GOT3 (cell line): ENCODE measurements at regions not wholly inside any gene's neighbourhood (a gene's known extent, or its start where the extent isn't known, plus 50 kb on each side); places are given as distances from the start of the nearest gene placed in this dataset.
"Not testable (repeated sequence)": the region's sequence is repeated elsewhere in the genome, so short reads cannot be mapped to it uniquely, and the experiment has no call there.

Source experiments
- DNase-seq: peaks from one replicate; lab custom pipeline; 2025; ENCODE audit warnings: mixed read lengths; lab: John Stamatoyannopoulos, UW

DNA sequence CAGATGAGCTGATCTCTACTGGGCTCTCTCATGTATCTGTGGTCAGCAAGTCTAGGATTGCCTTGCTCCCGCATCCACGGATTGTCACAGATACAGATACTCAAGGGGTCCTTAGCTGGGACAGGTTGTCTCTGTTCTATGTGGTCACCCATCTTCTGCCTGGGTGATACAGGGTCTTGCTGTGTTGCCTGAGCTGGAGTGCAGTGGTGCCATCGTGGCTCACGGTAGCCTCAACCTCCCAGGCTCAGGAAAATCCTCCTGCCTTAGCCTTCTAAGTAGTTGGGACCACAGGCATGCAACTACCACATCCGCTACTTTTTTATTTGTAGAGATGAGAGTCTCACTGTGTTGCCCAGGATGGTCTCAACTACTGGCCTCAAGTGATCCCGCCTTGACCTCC is 72.5 kb upstream of the ZNF217 start:
- no peak for DNase-seq

DNA sequence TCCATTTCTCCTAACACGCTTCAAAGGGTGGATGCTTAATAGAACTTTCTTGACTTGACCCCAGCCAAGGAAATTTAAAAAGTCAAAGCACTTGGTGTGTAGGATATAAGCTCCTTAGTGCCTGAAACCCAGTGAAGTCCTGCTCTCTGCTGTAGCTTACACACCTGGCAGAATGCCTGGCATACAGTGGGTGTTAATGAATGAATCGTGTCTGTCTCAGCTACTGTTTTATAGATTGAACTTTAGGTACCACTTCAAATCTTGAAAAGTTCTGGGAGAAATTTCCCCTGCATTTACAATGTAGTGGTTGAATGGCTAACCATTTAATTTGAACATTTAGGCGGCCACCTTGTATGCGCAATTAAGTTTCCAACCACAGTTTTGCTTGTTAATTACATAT is 70.5 kb upstream of the ZNF217 start:
- no peak for DNase-seq

DNA sequence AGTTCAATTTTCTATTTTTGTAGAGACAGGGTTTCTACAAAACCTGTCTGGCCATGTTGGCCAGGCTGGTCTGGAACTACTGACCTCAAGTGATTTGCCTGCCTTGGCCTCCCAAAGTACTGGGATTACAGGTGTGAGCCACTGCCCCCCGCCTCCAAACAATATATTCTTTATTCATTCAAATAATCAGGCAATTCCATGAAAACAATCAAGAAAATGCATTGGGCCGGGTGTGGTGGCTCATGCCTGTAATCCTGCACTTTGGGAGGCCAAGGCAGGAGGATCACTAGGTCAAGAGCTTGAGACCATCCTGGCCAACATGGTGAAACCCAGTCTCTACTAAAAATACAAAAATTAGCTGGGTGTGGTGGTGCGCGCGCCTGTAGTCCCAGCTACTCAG is 69.9 kb upstream of the ZNF217 start:
- not testable (repeated sequence) for DNase-seq

DNA sequence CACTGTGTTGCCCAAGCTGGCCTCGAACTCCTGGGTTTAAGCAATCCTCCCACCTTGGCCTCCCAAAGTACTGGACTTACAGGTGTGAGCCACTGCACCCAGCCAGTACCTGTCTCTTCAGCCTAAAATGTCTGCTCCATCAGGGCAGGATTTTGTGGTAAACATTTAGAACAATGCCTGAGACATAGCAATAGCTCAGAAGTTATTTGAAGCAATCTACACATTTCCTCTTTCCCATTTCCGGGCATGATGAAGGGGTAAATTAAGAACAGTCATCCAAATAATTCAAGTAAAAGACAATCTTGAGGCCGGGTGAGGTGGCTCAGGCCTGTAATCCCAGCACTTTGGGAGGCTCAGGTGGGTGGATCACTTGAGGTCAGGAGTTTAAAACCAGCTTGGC is 69.0 kb upstream of the ZNF217 start:
- DNase-seq: no peak

DNA sequence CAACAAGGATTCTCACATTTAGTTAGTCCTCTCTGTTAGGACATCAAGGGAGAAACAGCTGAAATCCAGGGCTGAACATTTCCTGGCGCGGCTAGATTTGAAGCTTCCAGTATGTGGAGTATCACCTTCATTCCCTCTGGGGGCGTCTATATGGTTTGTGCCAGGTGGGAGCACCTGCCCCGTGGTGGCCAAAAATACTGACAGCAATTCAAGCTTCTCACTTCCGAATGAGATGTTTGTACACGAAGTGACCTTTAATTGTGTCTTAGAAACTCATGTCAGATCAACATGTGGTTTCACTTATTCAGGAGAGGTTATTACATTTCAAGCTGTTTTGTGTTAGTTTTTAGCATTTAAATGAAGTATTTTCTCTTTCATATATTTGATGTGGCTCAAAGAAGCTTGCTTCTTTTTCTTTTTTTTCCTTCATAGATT is 67.3 kb upstream of the ZNF217 start:
- DNase-seq: no peak

DNA sequence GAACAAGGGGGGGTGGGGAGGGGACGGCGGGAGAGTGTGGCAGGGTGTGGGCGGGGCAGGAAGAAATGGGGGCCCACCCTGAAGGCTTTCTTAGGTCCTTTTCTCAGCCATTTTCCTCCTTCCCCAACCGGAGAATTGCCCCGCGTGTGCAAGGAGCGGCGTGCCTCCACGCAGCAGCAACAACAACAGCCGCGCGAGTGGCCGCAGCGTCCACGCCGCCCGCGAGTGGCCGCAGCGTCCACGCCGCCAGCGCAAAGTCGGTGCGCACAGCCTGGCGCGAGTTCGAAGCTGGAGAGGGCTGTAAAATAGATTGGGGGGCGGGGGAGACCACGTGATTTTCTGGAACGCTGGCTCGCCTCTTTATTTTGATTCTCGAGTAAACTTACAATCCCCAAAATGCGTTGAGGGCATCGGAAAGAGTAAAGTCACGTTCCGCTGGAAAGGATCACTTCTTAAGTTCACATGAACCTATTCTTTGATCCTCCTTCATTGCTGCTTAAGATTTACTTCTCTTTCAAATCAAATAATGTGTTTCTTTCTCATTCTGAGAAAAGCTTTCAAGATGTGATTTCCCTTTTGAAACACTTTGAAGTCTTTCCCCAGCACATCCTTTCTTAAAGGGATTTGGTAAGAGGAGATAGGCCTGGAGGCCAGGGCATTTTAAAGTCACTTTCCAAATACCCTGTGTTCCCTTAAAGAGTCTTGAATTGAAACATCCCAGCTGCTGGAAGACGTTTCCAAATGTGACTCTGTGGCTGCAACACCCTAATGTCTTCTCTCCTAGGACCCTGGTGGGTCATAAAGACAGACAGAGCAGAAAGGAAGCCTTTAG is 66.7 kb upstream of the ZNF217 start:
- DNase-seq: no peak

DNA sequence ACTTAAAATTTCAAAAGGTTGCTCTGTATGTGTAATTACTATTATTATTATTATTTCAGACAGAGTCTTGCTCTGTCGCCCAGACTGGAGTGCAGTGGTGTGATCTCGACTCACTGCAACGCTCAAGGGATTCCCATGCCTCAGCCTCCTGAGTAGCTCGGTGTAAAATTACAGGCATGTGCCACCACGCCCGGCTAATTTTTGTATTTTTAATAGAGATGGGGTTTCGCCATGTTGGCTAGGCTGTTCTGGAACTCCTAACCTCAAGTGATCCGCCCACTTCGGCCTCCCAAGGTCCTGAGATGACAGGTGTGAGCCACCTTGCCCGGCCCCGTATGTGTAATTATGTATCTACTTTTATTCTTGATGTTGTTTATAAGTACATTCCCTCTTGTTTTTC is 65.3 kb upstream of the ZNF217 start:
- DNase-seq: no peak

DNA sequence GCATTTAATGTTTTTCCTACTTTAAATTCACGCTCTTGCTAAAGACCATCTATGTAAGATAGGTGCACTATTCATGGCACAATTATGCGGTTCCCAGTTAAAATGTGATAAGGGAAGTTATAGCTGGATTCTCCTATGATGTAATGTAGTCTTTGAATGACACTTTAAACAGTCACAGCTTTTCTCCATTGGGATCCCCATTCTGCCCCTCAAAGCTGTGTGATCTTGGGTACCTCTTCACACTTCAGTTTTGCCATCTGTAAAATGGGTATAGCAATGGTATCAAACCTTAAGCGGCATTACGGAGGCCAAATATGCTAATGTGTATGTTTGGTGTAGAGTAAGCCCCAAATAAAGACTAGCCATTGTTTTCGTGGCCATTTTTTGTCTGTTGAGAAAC is 64.7 kb upstream of the ZNF217 start:
- DNase-seq: no peak

DNA sequence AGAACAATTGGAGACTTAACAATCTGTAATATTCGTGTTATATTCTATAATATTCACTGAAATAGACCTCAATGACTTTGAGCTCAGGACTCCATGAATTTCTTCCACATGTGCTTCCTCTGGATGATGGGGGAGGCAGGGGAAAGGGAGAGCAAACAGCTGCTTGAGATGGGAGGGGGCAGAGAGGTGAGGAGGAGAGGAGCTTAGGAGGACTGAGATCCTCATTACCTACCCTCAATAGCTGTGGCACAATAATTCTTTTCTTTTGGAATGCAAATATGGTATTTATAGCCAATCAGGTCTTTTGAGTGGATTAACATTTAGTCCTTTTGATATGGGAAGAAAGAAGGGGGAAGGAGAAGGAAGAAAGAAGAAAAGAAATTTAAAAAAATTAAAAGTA is 64.1 kb upstream of the ZNF217 start:
- no peak for DNase-seq

DNA sequence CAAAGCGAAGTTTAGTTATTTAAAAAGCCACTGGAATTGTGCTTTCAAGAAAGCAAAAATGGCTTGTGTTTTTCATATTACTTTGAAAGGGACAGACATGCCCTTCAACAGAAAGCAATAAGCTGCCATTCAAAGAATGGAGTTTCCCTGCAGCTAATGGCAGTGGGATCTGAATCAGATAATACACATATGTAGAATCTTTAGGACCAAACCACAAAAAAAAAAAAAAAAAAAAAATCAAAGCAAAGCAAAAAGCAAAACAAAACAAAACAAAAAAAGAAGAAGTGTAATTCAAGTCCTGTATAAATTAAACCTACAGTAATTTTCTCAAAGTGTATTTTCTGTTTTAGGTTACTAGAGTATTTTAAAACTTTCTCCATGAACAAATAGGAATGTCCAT is 63.6 kb upstream of the ZNF217 start:
- DNase-seq: no peak

DNA sequence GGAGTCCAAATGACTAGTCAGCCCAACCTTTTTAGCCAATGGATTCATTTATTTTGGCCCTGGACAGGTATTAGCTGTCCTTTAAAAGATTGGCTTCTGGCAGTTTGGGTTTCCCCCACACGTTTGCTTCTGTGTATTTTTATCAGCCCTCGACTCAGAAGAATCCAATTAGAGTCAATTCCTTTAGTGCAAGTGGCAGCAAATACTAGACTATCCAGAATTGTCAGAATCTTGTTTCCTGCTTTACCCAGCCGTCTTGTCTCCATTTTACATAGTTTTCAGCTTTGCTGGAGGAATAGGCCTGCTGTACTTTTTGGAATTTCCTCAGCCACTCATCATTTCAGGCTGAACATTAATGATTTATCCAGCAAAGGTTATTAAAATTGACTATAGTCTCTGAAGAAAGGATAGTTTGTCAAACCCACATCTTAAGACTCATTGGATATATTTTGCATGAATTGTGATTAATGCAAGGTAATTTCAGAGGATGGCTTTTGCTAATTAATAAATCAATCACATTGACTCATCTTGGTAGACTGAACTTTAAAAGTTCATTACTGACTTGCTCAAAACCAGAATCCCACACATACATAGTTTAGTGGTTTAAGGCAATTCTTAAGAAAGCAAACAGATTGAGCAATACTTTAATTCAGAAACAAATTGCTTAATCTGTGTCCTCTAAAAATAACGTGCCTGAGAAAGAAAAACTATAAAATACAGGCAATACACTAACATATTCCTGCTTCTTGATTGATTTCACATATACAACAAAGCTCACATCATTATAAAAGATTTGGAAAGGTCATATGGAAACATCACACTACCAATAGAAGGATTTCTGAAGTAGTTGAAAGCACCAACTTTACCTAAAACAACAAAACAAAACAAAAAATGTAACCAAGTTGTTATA is 62.9 kb upstream of the ZNF217 start:
- no peak for DNase-seq

DNA sequence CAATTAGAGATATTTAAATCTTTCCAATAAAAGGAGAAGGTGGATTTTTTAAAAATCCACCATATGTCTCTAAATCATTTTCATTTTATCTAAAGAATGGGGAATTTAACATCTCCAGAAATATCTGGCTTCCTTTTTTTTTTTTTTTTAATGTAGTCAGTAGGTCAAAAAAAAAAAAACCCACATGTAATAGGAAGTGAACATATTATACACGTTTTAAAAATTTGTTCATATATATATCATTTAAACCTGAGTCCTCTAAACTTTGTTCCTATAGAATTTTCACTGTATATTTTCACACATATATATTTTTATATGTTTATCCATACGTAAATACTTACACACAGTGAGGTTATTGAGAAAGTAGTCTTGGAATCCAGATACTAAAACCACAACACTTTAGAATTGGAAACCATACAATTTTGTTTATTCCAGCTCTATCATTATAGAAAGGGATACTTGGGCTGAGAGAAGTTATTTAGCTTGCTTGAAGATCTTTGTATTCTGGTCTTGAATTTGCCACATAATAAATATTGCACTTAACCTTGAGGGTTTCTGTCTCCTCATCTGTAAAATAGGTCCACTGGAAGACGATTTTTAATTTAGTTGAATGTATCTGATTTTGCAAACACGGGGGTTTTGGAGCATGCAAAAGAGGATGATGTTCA is 62.1 kb upstream of the ZNF217 start:
- DNase-seq: no peak

DNA sequence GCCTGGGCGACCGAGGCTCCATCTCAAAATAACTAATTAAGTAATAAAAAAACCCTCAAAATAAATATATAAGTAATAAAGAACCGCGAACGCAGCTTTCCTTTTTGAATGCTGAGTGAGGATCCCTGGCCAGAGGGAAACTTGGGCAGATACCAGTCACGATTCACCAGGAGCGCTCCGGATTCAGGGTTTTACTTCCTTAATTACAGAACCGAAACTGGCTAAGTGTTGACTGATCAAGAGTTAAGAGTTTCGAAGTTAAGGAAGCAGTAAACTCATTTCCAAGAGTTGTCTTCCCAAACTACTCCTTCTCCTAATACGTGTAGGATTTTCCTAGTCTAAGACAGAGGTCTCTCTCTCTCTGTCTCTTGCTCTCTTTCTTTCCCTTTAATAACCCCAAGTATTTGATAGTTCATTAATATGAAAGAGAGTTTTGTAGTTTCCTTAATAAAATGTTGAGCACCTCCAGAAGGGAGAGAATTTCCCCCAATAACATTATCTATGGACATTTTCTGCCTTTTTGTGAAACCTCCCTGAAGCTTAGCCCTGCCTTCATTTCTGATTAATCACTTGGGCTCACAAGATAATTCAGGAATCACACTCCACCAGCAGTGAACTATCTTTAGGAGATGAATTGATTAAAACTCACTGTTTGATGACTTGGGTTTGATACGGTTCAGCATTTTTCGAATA is 61.4 kb upstream of the ZNF217 start:
- DNase-seq: no peak

DNA sequence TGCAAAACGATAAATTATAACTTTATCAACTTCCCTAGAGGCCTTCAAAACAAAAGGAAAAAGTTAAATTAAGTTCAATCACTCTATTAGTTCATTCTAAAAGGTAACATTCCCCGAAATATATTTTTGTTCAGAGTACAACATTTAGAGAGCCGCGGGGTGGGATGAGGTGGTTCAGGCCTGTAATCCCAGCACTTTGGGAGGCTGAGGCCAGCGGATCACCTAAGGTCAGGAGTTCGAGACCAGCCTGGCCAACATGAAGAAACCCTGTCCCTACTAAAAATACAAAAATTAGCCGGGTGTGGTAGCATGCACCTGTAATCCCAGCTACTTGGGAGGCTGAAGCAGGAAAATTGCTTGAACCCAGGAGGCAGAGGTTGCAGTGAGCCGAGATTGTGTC is 60.9 kb upstream of the ZNF217 start:
- DNase-seq: not testable (repeated sequence)

DNA sequence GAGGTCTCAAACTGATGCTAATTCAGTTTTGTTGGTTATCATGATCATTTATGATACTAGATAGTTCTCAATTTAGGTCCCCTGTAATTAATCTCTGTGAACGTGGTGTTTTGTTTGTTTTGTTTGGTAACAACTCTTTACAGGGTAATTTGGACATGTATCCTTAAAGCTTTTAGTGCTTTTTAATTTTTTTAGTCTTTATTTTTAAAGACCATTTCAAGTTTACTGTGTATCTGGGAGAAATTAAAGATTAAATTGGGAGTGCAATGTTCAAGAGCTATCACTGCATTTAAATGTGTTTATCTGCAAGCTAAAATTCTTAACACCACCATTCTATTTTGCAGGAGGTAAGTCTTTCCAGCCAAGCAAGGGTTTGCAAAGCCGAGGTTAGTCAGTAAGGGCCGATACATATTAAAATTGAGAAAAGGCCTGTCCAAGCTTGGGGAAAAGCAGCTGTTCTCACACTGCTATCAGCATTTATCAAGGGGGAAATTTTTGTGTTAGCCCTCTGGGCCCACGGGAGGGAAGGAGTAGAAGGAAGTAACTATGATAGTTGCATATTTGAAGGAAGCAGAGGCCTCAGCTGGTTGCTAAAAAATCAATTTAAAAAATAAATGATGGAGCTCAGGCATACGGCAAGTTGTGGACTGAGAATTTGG is 59.3 kb upstream of the ZNF217 start:
- DNase-seq: no peak

DNA sequence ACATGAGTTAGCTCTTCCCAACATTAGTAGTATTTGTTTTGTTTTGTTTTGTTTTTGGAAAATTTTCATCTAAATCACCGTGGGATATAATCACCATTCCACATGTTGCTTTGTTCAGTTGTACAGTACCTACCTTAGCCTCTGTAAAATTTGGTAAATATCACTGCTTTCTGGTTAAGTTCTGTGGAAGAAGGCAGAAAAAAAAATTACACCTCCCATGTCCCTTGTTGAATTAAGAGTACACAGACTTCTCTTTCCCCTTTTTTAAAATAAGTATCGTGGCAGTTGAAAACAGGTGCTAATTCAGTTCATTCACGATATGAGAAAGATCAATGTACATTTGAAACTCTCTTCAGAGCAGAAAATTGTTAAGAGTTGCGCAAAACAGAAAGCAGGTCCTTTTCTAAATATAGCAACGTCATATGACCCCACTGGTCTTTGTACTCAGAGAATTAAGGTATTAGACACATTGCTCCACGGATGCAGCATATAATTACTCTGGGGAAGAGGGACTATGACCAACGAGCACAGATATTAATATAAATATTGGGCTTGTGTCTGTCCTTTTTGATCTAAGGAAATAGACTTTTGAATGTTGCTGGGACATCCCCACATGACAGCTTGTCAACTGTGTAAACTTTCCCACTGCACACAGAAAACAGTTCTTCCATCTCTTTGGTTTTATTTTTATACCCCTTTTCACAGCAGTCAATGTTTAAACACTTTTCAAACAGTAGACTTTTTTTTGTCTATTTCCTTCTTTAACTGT is 58.6 kb upstream of the ZNF217 start:
- DNase-seq: no peak

DNA sequence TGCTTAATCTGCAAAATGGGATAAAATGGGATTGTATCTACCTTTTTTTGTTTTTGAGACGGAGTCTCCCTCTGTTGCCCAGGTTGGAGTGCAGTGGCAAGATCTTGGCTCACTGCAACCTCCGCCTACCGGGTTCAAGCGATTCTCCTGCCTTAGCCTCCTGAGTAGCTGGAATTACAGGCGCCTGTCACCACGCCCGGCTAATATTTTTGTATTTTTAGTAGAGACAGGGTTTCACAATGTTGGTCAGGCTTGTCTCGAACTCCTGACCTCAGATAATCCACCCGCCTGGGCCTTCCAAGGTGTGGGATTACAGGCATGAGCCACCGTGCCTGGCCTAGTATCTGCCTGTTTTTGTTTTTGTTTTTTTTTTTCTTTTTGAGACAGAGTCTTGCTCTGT is 55.9 kb upstream of the ZNF217 start:
- not testable (repeated sequence) for DNase-seq

DNA sequence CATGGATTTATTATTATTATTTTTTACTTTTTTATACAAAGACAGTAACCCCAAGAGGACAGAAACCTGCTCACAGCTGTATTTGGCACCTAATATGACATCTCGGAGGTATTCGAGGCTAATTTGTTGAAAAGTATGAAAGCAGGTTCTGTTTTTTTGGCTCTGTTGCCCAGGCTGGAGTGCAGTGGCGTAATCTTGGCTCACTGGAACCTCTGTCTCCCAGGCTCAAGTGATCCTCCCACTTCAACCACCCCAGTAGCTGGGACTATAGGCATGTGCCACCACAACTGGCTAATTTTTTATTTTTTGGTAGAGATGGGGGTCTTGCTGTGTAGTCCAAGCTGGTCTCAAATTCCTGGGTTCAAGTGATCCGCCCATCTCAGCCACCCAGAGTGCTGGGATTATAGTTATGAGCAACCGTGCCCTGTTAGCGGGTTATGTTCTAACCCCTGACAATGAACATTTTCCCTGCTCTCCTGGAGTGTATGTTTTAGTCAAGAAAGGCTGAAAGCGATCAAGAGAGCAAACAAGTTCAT is 53.7 kb upstream of the ZNF217 start:
- DNase-seq: no peak

DNA sequence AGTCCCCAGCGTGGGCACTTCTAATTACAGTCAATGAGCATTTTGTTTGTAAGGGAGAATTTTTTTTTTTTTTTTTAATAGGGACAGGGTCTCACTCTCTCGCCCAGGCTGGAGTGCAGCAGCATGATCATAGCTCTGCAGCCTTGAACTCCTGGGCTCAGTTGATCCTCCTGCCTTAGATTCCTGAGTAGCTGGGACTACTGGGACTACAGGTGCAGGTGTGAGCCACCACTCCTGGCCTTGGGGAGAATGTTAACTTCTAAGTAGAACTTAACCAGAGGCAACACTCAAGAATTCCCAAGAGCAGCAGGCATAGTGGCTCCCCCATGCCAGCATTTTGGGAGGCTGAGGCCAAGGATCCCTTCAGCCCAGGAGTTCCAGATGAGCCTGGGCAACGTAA is 52.9 kb upstream of the ZNF217 start:
- no peak for DNase-seq

DNA sequence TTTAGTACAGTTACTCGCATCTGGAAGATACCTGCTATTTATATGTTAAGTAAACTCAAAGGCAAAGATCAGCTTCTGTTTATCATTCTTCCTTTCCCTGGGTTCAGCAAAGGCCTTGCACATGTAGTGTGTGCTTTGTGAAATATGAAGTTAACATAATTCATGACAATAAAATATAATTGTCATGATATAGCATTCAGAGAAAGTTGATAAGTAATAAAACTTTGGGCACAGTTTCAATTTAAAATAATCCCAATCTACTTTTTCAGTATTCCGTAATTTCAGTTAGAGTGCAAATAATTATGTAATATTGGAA is 51.9 kb upstream of the ZNF217 start:
- no peak for DNase-seq

DNA sequence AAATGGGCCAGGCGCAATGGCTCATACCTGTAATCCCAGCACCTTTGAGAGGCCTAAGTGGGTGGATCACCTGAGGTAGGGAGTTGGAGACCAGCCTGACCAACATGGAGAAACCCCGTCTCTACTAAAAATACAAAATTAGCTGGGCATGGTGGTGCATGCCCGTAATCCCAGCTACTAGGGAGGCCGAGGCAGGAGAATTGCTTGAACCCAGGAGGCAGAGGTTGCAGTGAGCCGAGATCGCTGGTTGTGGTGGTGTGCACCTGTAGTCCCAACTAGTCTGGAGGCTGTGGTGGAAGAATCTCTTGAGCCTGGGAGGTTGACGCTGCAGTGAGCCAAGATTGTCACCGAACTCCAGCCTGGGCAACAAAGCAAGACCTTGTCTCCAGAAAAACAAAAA is 50.5 kb upstream of the ZNF217 start:
- DNase-seq: not testable (repeated sequence)
